Gastroesophageal sphincter (tissue), 4 donors: ENCODE measurements at regions not wholly inside any gene's neighbourhood (a gene's known extent, or its start where the extent isn't known, plus 50 kb on each side); places are given as distances from the start of the nearest gene placed in this dataset.

Source experiments
- ATAC-seq: fragments of 150-250 bp; one replicate; pipeline ENCODE4 v1.9.1; 2016; ENCODE audit warnings: mild to moderate bottlenecking, moderate library complexity
- H3K27ac ChIP-seq, 4 donors: fragments of 200-600 bp; sonication (generic) in 3 of 4; 1 replicate in 3 of 4; 2 replicates in 1 of 4; pipeline ENCODE4 v1.5.1; 2016 to 2019
- H3K27me3 ChIP-seq: fragments of 200-600 bp; sonication (generic); one replicate; pipeline ENCODE4 v1.5.1; 2019
- H3K36me3 ChIP-seq, 2 donors: fragments of 200-600 bp; sonication (generic); one replicate each; pipeline ENCODE4 v1.5.1; 2019; ENCODE audit warnings: control low read depth in 1 of 2
- H3K4me1 ChIP-seq, 3 donors: fragments of 200-600 bp; sonication (generic); 1 replicate in 2 of 3; 2 replicates in 1 of 3; pipeline ENCODE4 v1.5.1; 2016 to 2019; ENCODE audit warnings: control low read depth in 2 of 3
- H3K4me3 ChIP-seq, 2 donors: fragments of 200-600 bp; sonication (generic); one replicate each; pipeline ENCODE4 v1.5.1; 2019; ENCODE audit warnings: mild to moderate bottlenecking in 1 of 2, moderate library complexity in 1 of 2
- H3K9me3 ChIP-seq, 3 donors: fragments of 200-600 bp; sonication (generic); one replicate each; pipeline ENCODE4 v1.5.1; 2017 to 2019; ENCODE audit warnings: control low read depth in 2 of 3
- EP300 ChIP-seq: sonication (generic); formaldehyde crosslinking; IDR thresholded peaks from one replicate; pipeline ENCODE4 v1.6.1; 2017; ENCODE audit warnings: antibody characterized with exemption, mild to moderate bottlenecking
- POLR2A ChIP-seq, 2 donors: fragments of 450-650 bp; IDR thresholded peaks; one replicate each; pipeline ENCODE4 v1.6.1; 2017; ENCODE audit warnings: antibody characterized with exemption in 2 of 2, mild to moderate bottlenecking in 2 of 2, moderate library complexity in 1 of 2
- POLR2AphosphoS5 ChIP-seq: sonication (generic); formaldehyde crosslinking; IDR thresholded peaks from one replicate; pipeline ENCODE4 v1.6.1; 2017; ENCODE audit warnings: antibody characterized with exemption
- WGBS, 2 donors: methylation state at CpG; one replicate each; pipeline ENCODE4 v1.1.5; 2018; ENCODE audit warnings: low coverage in 1 of 2; 5-methylcytosine and 5-hydroxymethylcytosine counted together
- TF ChIP-seq, protein P1 (sequence below), 4 experiments: fragments of 200-600 bp in 2 of 4; fragments of 450-650 bp in 2 of 4; sonication (generic) in 1 of 4; IDR thresholded peaks; one replicate each; pipeline ENCODE4 v1.5.1; 2017 to 2019; ENCODE audit warnings: antibody characterized with exemption in 4 of 4, mild to moderate bottlenecking in 2 of 4, moderate library complexity in 2 of 4

DNA sequence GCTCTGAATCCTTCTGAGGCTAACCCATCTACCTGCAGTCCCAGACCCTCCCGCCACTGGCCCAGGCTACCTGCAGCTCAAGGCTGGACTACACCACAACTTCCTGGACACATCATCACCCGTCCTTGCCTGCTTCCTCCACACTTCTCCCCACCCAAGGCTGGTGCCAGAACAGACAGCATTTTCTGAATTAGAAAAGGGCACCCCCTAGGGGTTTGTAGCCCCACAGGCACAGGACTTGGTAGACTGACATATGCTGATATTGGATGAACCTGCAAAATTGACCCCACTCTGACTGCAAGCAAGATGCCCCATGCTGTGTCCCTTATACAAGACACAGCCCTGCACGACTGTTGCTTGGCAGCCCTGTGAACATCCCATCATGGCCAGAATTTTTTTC lies 271.5 kb upstream of the C16orf82 start:
- WGBS, 2 donors, result 41 to 57% methylated on average over 3 of the region's 3 CpGs
- no peak for ATAC-seq
- TF ChIP-seq POLR2A (IDR thresholded peaks at IDR 0.05), result no peak

DNA sequence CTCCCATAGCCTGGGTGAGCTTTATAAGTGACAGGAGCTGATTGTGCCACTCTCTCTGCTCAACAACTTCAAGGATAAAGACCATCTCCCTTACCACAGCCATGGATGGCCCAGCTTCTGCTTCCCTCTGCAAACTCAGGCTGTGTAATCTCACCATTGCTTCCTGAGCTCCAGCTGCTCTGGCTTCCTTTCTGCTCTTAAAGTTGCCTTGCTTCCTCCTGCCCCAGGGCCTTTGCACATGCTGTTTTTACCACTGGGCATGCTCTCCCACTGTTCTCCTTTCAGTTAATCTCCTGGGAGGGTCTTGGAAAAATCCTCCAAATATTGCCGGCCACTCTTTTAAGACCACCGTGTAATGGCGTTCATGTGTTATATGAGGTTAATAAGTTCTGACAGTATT lies 265.1 kb upstream of the C16orf82 start:
- H3K9me3 ChIP-seq, result no peaks in the 10 kb centered on the region
- no peak for ATAC-seq
- H3K36me3 ChIP-seq, result no peaks in the 10 kb centered on the region
- no peak for TF ChIP-seq POLR2A (IDR thresholded peaks at IDR 0.05)
- TF ChIP-seq POLR2AphosphoS5, result no peak
- TF ChIP-seq, protein P1, sequence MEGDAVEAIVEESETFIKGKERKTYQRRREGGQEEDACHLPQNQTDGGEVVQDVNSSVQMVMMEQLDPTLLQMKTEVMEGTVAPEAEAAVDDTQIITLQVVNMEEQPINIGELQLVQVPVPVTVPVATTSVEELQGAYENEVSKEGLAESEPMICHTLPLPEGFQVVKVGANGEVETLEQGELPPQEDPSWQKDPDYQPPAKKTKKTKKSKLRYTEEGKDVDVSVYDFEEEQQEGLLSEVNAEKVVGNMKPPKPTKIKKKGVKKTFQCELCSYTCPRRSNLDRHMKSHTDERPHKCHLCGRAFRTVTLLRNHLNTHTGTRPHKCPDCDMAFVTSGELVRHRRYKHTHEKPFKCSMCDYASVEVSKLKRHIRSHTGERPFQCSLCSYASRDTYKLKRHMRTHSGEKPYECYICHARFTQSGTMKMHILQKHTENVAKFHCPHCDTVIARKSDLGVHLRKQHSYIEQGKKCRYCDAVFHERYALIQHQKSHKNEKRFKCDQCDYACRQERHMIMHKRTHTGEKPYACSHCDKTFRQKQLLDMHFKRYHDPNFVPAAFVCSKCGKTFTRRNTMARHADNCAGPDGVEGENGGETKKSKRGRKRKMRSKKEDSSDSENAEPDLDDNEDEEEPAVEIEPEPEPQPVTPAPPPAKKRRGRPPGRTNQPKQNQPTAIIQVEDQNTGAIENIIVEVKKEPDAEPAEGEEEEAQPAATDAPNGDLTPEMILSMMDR (IDR thresholded peaks at IDR 0.05), result no peak
- TF ChIP-seq EP300, result no peak
- 92 to 95% methylated on average over 3 of the region's 3 CpGs for WGBS, 2 donors
- H3K4me3 ChIP-seq, result no peak overlapping the region
- H3K27ac ChIP-seq, result no peak overlapping the region
- peaks cover 17% of the 10 kb centered on the region for H3K27me3 ChIP-seq
- no peaks in the 10 kb centered on the region for H3K4me1 ChIP-seq

More for the DNA sequence above, 271.5 kb upstream of the C16orf82 start:
- H3K36me3 ChIP-seq, result no peaks in the 10 kb centered on the region
- no peaks in the 10 kb centered on the region for H3K4me1 ChIP-seq
- no peak overlapping the region for H3K27ac ChIP-seq
- H3K9me3 ChIP-seq, result no peaks in the 10 kb centered on the region
- no peak overlapping the region for H3K4me3 ChIP-seq
- peaks cover 4% of the 10 kb centered on the region for H3K27me3 ChIP-seq

DNA sequence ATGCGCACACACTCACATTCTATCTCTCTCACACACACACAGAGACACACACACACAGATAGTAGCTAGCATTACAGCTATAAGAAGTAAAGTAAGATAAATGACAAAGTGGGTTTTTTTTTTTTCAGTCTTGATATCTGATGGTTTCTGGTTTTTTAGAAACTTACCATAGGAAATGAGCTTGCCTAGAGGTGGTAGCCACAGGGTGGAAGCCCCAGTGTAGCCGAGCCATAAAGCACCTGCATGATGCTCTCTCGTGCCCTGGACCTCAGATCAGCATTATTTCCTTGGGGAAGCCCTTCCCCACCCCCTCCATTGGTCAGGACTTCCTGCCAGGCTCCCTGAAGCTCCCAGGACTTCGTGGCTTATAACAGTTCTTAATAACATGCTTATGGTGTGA lies 264.3 kb upstream of the C16orf82 start:
- H3K27ac ChIP-seq, result no peak overlapping the region
- 27 to 37% methylated on average over 4 of the region's 4 CpGs for WGBS, 2 donors
- ATAC-seq, result no peak
- H3K9me3 ChIP-seq, result no peaks in the 10 kb centered on the region
- H3K4me1 ChIP-seq, result no peaks in the 10 kb centered on the region
- H3K36me3 ChIP-seq, result no peaks in the 10 kb centered on the region
- H3K27me3 ChIP-seq, result peaks cover 14% of the 10 kb centered on the region
- no peak for TF ChIP-seq POLR2AphosphoS5
- TF ChIP-seq POLR2A (IDR thresholded peaks at IDR 0.05), result no peak
- TF ChIP-seq, protein P1 (IDR thresholded peaks at IDR 0.05), result no peak
- no peak for TF ChIP-seq EP300
- no peak overlapping the region for H3K4me3 ChIP-seq

DNA sequence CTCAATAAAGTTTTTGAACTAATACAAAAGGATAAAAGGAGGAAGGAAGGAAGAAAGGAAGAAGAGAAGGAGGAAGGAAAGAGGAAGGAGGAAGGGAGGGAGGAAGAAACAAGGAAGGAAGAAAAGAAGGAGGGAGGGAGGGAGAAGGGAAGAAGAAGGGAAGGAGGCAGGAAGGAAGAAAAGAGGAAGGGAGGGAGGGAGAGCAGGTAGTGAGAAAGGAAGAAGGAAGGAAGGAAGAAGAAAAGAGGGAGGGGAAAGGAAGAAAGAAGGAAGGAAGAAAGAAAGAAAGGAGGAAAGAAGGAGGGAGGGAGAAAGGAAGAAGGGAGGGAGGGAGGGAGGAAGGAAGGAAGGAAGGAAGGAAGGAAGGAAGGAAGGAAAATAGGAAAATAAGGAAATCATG lies 263.8 kb upstream of the C16orf82 start:
- no peak for ATAC-seq
- Histone ChIP-seq H3K36me3 (no peaks in the 10 kb centered on the region), H3K27ac (no peak overlapping the region), H3K27me3 (peaks cover 14% of the 10 kb centered on the region), H3K9me3 (no peaks in the 10 kb centered on the region), H3K4me1 (no peaks in the 10 kb centered on the region), H3K4me3 (no peak overlapping the region)
- TF ChIP-seq POLR2A (IDR thresholded peaks at IDR 0.05), result no peak

DNA sequence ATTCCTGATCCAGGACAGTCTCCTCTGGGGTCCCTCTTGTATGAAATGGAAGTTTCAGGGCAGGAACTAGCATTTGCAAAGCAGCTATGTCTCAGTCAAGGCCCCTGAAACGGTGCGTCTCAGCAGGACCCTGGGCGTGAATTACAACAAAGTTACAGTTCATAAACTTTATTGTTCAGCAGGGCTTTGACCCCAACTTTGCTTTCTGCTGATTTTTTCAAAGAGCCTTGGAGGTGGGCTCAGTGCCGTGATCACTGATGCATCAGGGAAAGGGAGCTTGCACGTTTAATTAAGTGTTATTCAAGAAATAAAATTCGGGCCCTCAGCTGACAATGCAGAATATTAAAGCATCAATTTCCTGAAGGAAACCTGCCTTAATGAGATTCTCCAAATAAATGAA lies 260.1 kb upstream of the C16orf82 start:
- H3K27ac ChIP-seq, result no peak overlapping the region
- no peaks in the 10 kb centered on the region for H3K4me1 ChIP-seq
- H3K4me3 ChIP-seq, result no peak overlapping the region
- H3K36me3 ChIP-seq, result no peaks in the 10 kb centered on the region
- no peaks in the 10 kb centered on the region for H3K9me3 ChIP-seq
- 60 to 75% methylated on average over 1 to 6 of the region's 6 CpGs for WGBS, 2 donors
- peaks cover 14% of the 10 kb centered on the region for H3K27me3 ChIP-seq
- ATAC-seq, result no peak
- TF ChIP-seq POLR2AphosphoS5 (no peak), POLR2A (IDR thresholded peaks at IDR 0.05) (no peak), EP300 (no peak)
- TF ChIP-seq, protein P1 (IDR thresholded peaks at IDR 0.05), result no peak

DNA sequence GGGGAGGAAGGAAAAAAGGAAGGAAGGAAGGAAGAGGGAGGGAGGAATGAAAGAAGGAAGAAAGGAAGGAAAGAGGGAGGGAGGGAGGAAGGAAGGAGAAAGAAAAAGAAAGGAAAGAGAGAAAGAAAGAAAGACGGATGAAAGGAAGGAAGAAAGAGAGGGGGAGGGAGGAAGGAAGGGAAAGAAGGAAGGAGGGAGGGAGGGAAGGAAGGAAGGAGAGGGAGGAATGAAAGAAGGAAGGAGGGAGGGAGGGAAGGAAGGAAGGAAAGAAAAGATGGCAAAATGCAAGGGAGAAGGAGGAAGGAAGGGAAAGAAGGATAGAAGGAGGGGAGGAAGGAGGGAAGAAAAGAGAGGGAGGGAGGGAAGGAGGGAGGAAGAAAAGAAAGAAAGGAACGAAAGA lies 257.3 kb upstream of the C16orf82 start:
- TF ChIP-seq POLR2AphosphoS5 (no peak), EP300 (no peak), POLR2A (IDR thresholded peaks at IDR 0.05) (no peak)
- TF ChIP-seq, protein P1 (IDR thresholded peaks at IDR 0.05), result no peak
- no peaks in the 10 kb centered on the region for H3K4me1 ChIP-seq
- H3K27ac ChIP-seq, result no peak overlapping the region
- no peak overlapping the region for H3K4me3 ChIP-seq
- WGBS, 2 donors, result 14 to 53% methylated on average over 1 to 2 of the region's 2 CpGs
- no peaks in the 10 kb centered on the region for H3K9me3 ChIP-seq
- H3K27me3 ChIP-seq, result peaks cover 14% of the 10 kb centered on the region
- ATAC-seq, result no peak
- H3K36me3 ChIP-seq, result no peaks in the 10 kb centered on the region
